HepG2 (cell line): ENCODE measurements at regions not wholly inside any gene's neighbourhood (a gene's known extent, or its start where the extent isn't known, plus 50 kb on each side); places are given as distances from the start of the nearest gene placed in this dataset.

ENCODE experiments used
- DMAP1 ChIP-seq: IDR thresholded peaks from 2 replicates; pipeline ENCODE4 v1.6.1; 2016
- DPF2 ChIP-seq: sonication (generic); formaldehyde crosslinking; IDR thresholded peaks from 2 replicates; pipeline ENCODE4 v1.4.0; 2020; ENCODE audit warnings: mild to moderate bottlenecking, low read depth, missing genetic modification reagents, borderline replicate concordance
- FOXA3 ChIP-seq: IDR thresholded peaks from 2 replicates; pipeline ENCODE4 v1.6.1; 2016; ENCODE audit warnings: missing genetic modification reagents, missing compliant biosample characterization
- MAX ChIP-seq: IDR thresholded peaks from 2 replicates; pipeline ENCODE4 v1.6.1; 2012; ENCODE audit warnings: inconsistent platforms
- MED1 ChIP-seq: sonication (generic); formaldehyde crosslinking; IDR thresholded peaks from 2 replicates; pipeline ENCODE4 v1.4.0; 2020; ENCODE audit warnings: missing genetic modification reagents
- MYC ChIP-seq: sonication (generic); formaldehyde crosslinking; IDR thresholded peaks from 2 replicates; pipeline ENCODE4 v1.9.0; 2021; ENCODE audit warnings: missing genetic modification reagents, borderline replicate concordance
- NR2F6 ChIP-seq, 2 experiments: IDR thresholded peaks; 2 replicates each; pipeline ENCODE4 v1.6.1; 2016; ENCODE audit warnings: antibody characterized with exemption in 1 of 2, mild to moderate bottlenecking in 1 of 2
- REXO4 ChIP-seq: sonication (generic); formaldehyde crosslinking; IDR thresholded peaks from 2 replicates; pipeline ENCODE4 v1.8.0; 2022; ENCODE audit warnings: missing genetic modification reagents, mild to moderate bottlenecking, borderline replicate concordance
- SETDB1 ChIP-seq: sonication (generic); formaldehyde crosslinking; IDR thresholded peaks from 2 replicates; pipeline ENCODE4 v1.5.1; 2020; ENCODE audit warnings: missing genetic modification reagents, mild to moderate bottlenecking, borderline replicate concordance
- SMAD3 ChIP-seq: sonication (generic); formaldehyde crosslinking; IDR thresholded peaks from 2 replicates; pipeline ENCODE4 v1.4.0; 2020; ENCODE audit warnings: missing genetic modification reagents
- SOX6 ChIP-seq, 2 experiments: fragments of 450-650 bp in 1 of 2; sonication (generic) in 1 of 2; formaldehyde crosslinking in 1 of 2; IDR thresholded peaks; 2 replicates each; pipeline versions ENCODE4 v1.4.0 to v1.6.1; 2017 to 2020; ENCODE audit warnings: antibody characterized with exemption in 1 of 2, mild to moderate bottlenecking in 1 of 2, missing genetic modification reagents in 1 of 2
- ZNF414 ChIP-seq: sonication (generic); formaldehyde crosslinking; IDR thresholded peaks from 2 replicates; pipeline ENCODE4 v1.5.0; 2020; ENCODE audit warnings: missing genetic modification reagents
- ZNF687 ChIP-seq: sonication (generic); formaldehyde crosslinking; IDR thresholded peaks from 2 replicates; pipeline ENCODE4 v1.5.1; 2020; ENCODE audit warnings: mild to moderate bottlenecking, missing genetic modification reagents, moderate library complexity
- ZNF790 ChIP-seq: sonication (generic); formaldehyde crosslinking; IDR thresholded peaks from 2 replicates; pipeline ENCODE4 v1.8.0; 2022; ENCODE audit warnings: missing genetic modification reagents, mild to moderate bottlenecking, borderline replicate concordance
- TF ChIP-seq, protein P1 (sequence below): IDR thresholded peaks from 2 replicates; pipeline ENCODE4 v1.6.1; 2016; ENCODE audit warnings: low read depth
- TF ChIP-seq, protein P2 (sequence below): sonication (generic); formaldehyde crosslinking; IDR thresholded peaks from 2 replicates; pipeline ENCODE4 v1.4.0; 2020; ENCODE audit warnings: mild to moderate bottlenecking, missing genetic modification reagents

- TF ChIP-seq, protein P1, sequence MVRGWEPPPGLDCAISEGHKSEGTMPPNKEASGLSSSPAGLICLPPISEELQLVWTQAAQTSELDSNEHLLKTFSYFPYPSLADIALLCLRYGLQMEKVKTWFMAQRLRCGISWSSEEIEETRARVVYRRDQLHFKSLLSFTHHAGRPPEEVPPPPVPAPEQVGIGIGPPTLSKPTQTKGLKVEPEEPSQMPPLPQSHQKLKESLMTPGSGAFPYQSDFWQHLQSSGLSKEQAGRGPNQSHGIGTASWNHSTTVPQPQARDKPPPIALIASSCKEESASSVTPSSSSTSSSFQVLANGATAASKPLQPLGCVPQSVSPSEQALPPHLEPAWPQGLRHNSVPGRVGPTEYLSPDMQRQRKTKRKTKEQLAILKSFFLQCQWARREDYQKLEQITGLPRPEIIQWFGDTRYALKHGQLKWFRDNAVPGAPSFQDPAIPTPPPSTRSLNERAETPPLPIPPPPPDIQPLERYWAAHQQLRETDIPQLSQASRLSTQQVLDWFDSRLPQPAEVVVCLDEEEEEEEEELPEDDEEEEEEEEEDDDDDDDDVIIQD (CRISPR knock-in tag): peak; percentile 38
- TF ChIP-seq ZNF687 (no peak), NR2F6 (IDR thresholded peaks at IDR 0.05) (0 out of 2 replicates have a peak, but pooled peaks have one; percentile 37), NR2F6 (CRISPR knock-in tag; IDR thresholded peaks at IDR 0.05) (peak; percentile 31; the same call in 1 of the 2 replicates), FOXA3 (CRISPR knock-in tag) (peak; percentile 29; the same call in 1 of the 2 replicates), DMAP1 (CRISPR knock-in tag) (no peak), SETDB1 (no peak), ZNF790 (CRISPR knock-in tag) (no peak), MAX (0 out of 2 replicates have a peak, but pooled peaks have one; percentile 9), SMAD3 (CRISPR knock-in tag) (0 out of 2 replicates have a peak, but pooled peaks have one; percentile 59), MYC (CRISPR knock-in tag) (no peak), ZNF414 (CRISPR knock-in tag) (no peak), DPF2 (CRISPR knock-in tag) (0 out of 2 replicates have a peak, but pooled peaks have one; percentile 31), MED1 (peak; percentile 58; the same call in 1 of the 2 replicates), SOX6 (IDR thresholded peaks at IDR 0.05) (no peak), SOX6 (CRISPR knock-in tag; IDR thresholded peaks at IDR 0.05) (peak; percentile 63), REXO4 (CRISPR knock-in tag) (no peak)
- TF ChIP-seq, protein P2, sequence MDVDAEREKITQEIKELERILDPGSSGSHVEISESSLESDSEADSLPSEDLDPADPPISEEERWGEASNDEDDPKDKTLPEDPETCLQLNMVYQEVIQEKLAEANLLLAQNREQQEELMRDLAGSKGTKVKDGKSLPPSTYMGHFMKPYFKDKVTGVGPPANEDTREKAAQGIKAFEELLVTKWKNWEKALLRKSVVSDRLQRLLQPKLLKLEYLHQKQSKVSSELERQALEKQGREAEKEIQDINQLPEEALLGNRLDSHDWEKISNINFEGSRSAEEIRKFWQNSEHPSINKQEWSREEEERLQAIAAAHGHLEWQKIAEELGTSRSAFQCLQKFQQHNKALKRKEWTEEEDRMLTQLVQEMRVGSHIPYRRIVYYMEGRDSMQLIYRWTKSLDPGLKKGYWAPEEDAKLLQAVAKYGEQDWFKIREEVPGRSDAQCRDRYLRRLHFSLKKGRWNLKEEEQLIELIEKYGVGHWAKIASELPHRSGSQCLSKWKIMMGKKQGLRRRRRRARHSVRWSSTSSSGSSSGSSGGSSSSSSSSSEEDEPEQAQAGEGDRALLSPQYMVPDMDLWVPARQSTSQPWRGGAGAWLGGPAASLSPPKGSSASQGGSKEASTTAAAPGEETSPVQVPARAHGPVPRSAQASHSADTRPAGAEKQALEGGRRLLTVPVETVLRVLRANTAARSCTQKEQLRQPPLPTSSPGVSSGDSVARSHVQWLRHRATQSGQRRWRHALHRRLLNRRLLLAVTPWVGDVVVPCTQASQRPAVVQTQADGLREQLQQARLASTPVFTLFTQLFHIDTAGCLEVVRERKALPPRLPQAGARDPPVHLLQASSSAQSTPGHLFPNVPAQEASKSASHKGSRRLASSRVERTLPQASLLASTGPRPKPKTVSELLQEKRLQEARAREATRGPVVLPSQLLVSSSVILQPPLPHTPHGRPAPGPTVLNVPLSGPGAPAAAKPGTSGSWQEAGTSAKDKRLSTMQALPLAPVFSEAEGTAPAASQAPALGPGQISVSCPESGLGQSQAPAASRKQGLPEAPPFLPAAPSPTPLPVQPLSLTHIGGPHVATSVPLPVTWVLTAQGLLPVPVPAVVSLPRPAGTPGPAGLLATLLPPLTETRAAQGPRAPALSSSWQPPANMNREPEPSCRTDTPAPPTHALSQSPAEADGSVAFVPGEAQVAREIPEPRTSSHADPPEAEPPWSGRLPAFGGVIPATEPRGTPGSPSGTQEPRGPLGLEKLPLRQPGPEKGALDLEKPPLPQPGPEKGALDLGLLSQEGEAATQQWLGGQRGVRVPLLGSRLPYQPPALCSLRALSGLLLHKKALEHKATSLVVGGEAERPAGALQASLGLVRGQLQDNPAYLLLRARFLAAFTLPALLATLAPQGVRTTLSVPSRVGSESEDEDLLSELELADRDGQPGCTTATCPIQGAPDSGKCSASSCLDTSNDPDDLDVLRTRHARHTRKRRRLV: no peak
Measured at GRCh38 chr14:53851394-53852090, 105.1 kb downstream of the BMP4 start (continued).
